Caco-2 (cell line): ENCODE measurements at regions not wholly inside any gene's neighbourhood (a gene's known extent, or its start where the extent isn't known, plus 50 kb on each side); places are given as distances from the start of the nearest gene placed in this dataset.
"Not testable (repeated sequence)": the region's sequence is repeated elsewhere in the genome, so short reads cannot be mapped to it uniquely, and the experiment has no call there.

Experiments used
- BruUV-seq: library from RNA; stranded (reverse); fragments of 400-500 nt; replicated peaks from 2 replicates; lab custom pipeline; 2021; lab: Mats Ljungman, UMichigan
- CTCF ChIA-PET: fragments of 300-600 bp; sonication (Branson Sonifier 250); formaldehyde crosslinking; loops from one replicate; lab custom pipeline; 2022; ENCODE audit warnings: antibody characterized with exemption; lab: Charles Lee
- POLR2A ChIA-PET: fragments of 300-600 bp; sonication (Branson Sonifier 250); formaldehyde crosslinking; loops from one replicate; lab custom pipeline; 2022; ENCODE audit warnings: antibody characterized with exemption; lab: Charles Lee
- DNase-seq, 2 experiments: peaks; one replicate each; pipeline versions ENCODE4 v3.0.0 to v3.0.0-alpha.2; 2020 to 2022
- H3K27me3 ChIP-seq: replicated peaks from 2 replicates; pipeline ENCODE4 v1.6.0; 2011; ENCODE audit warnings: low read length; ENCODE audit not compliant: control insufficient read depth, insufficient read depth
- H3K36me3 ChIP-seq: 2 replicates; pipeline ENCODE4 v1.5.1; 2011; ENCODE audit warnings: low read length; ENCODE audit not compliant: control insufficient read depth, insufficient read depth
- H3K4me1 ChIP-seq: fragments of 250-450 bp; sonication (Bioruptor Pico); 2 replicates; pipeline ENCODE4 v1.5.1; 2020; ENCODE audit warnings: mild to moderate bottlenecking
- H3K4me3 ChIP-seq: 2 replicates; pipeline ENCODE4 v1.5.1; 2011; ENCODE audit warnings: low read depth, mild to moderate bottlenecking, control low read depth, low read length
- H3K9me3 ChIP-seq: fragments of 250-450 bp; sonication (Bioruptor Pico); 2 replicates; pipeline ENCODE4 v1.5.1; 2020; ENCODE audit warnings: mild to moderate bottlenecking, moderate library complexity
- H3K27ac Mint-ChIP-seq: one replicate; pipeline ENCODE4 v1.8.0; 2022; ENCODE audit warnings: mixed read lengths; ENCODE audit not compliant: unreplicated experiment
- H3K27me3 Mint-ChIP-seq: one replicate; pipeline ENCODE4 v1.8.0; 2022; ENCODE audit warnings: mixed read lengths; ENCODE audit not compliant: insufficient read depth, unreplicated experiment
- H3K36me3 Mint-ChIP-seq: one replicate; pipeline ENCODE4 v1.8.0; 2022; ENCODE audit warnings: mild to moderate bottlenecking, mixed read lengths; ENCODE audit not compliant: insufficient read depth, unreplicated experiment
- H3K4me1 Mint-ChIP-seq: one replicate; pipeline ENCODE4 v1.8.0; 2022; ENCODE audit warnings: low read depth, mixed read lengths; ENCODE audit not compliant: unreplicated experiment
- H3K4me3 Mint-ChIP-seq: one replicate; pipeline ENCODE4 v1.8.0; 2022; ENCODE audit warnings: mild to moderate bottlenecking, moderate library complexity, mixed read lengths; ENCODE audit not compliant: unreplicated experiment
- H3K9me3 Mint-ChIP-seq: one replicate; pipeline ENCODE4 v1.8.0; 2022; ENCODE audit warnings: mixed read lengths; ENCODE audit not compliant: unreplicated experiment
- intact Hi-C: fragments of 100-400 bp; cut with micrococcal nuclease; formaldehyde crosslinking; loops from one replicate; pipeline ENCODE4 v1.10.0; 2022; ENCODE audit not compliant: unreplicated experiment
- TF ChIP-seq, protein P1 (sequence below), 2 experiments: fragments of 200-600 bp in 1 of 2; IDR thresholded peaks; 1 replicate in 1 of 2; 2 replicates in 1 of 2; pipeline versions ENCODE4 v1.5.1 to v1.8.0; 2011 to 2022; ENCODE audit warnings: antibody characterized with exemption in 1 of 2, control low read depth in 1 of 2, inconsistent platforms in 1 of 2, low read depth in 1 of 2, low read length in 1 of 2, mild to moderate bottlenecking in 1 of 2, moderate library complexity in 1 of 2; ENCODE audit not compliant: insufficient read depth in 1 of 2, severe bottlenecking in 1 of 2, unreplicated experiment in 1 of 2

DNA sequence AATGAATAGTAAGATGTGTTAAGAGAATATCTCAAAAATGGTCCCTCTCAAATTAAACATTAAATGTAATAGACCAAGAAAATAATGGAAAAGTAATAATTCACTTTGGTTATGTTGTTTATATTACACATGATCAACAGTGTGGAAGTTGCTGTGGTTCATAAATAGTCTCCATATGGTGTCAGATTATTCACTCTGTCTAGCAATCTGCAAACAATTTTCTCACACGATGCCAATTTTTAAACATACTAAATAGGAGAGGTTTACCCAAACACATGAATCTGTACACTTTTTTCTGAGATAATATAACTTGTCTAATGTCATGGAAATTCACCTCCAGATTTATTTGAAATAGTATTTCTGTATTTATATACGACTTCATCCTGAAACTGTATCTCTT, 217.4 kb upstream of the FBXL7 start:
- Mint-ChIP-seq H3K27me3 (peaks cover 8% of the 10 kb centered on the region), H3K27ac (no peak overlapping the region), H3K36me3 (no peaks in the 10 kb centered on the region), H3K4me1 (no peaks in the 10 kb centered on the region), H3K4me3 (no peak overlapping the region), H3K9me3 (no peaks in the 10 kb centered on the region)
- TF ChIP-seq, protein P1, sequence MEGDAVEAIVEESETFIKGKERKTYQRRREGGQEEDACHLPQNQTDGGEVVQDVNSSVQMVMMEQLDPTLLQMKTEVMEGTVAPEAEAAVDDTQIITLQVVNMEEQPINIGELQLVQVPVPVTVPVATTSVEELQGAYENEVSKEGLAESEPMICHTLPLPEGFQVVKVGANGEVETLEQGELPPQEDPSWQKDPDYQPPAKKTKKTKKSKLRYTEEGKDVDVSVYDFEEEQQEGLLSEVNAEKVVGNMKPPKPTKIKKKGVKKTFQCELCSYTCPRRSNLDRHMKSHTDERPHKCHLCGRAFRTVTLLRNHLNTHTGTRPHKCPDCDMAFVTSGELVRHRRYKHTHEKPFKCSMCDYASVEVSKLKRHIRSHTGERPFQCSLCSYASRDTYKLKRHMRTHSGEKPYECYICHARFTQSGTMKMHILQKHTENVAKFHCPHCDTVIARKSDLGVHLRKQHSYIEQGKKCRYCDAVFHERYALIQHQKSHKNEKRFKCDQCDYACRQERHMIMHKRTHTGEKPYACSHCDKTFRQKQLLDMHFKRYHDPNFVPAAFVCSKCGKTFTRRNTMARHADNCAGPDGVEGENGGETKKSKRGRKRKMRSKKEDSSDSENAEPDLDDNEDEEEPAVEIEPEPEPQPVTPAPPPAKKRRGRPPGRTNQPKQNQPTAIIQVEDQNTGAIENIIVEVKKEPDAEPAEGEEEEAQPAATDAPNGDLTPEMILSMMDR (IDR thresholded peaks at IDR 0.05; ENCODE audit: insufficient read depth in 1 of 2, low read depth in 1 of 2, low read length in 1 of 2, severe bottlenecking in 1 of 2, unreplicated experiment in 1 of 2) = no peak
- DNase-seq = no peak
- intact Hi-C loops = no loop called here
- H3K4me3 ChIP-seq = no peak overlapping the region
- no peaks in the 10 kb centered on the region for H3K9me3 ChIP-seq
- BruUV-seq = no TSS peak
- no peaks in the 10 kb centered on the region for H3K36me3 ChIP-seq
- POLR2A ChIA-PET = no interaction called here
- H3K27me3 ChIP-seq = no peaks in the 10 kb centered on the region
- CTCF ChIA-PET = no interaction called here
- H3K4me1 ChIP-seq = no peaks in the 10 kb centered on the region

DNA sequence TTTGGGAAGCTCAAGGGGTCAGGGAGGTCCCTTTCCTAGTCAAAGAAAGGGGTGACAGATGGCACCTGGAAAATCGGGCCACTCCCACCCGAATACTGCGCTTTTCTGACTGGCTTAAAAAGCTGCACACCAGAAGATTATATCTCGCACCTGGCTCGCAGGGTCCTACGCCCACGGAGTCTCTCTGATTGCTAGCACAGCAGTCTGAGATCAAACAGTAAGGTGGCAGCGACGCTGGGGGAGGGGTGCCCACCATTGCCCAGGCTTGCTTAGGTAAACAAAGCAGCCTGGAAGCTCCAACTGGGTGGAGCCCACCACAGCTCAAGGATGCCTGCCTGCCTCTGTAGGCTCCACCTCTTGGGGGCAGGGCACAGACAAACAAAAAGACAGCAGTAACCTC, 228.4 kb upstream of the FBXL7 start:
- POLR2A ChIA-PET, H3K4me3 Mint-ChIP-seq, H3K27ac Mint-ChIP-seq, H3K9me3 ChIP-seq, H3K36me3 Mint-ChIP-seq, H3K9me3 Mint-ChIP-seq, intact Hi-C loops, H3K27me3 ChIP-seq, BruUV-seq, H3K4me1 Mint-ChIP-seq, H3K4me1 ChIP-seq, CTCF ChIA-PET, DNase-seq, H3K27me3 Mint-ChIP-seq, H3K4me3 ChIP-seq, H3K36me3 ChIP-seq: not testable (repeated sequence)

DNA sequence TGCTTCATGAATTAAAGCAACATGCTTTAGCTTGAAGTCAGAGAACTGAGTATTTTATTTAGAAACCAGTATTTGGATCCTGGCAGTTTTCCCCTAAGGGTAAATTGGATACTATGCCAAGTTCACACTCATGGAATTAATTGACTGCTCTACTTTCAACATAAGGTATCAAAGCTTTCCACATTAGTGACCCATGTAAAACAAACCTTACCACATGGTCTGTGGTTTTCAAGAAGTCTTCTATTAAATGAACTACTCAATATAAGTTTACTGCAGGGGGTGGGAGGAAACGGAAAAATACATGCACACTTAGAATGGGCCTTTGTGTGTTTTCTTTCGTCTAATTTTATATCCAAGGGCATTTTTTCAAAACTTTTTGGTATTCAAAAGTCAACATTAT, 232.0 kb upstream of the FBXL7 start:
- no TSS peak for BruUV-seq

More for the DNA sequence above, 232.0 kb upstream of the FBXL7 start:
- Histone ChIP-seq H3K27me3 (no peaks in the 10 kb centered on the region), H3K4me1 (no peaks in the 10 kb centered on the region), H3K4me3 (no peak overlapping the region), H3K36me3 (no peaks in the 10 kb centered on the region), H3K9me3 (no peaks in the 10 kb centered on the region)
- Mint-ChIP-seq H3K36me3 (no peaks in the 10 kb centered on the region), H3K9me3 (no peaks in the 10 kb centered on the region), H3K27me3 (peaks cover 2% of the 10 kb centered on the region), H3K4me1 (no peaks in the 10 kb centered on the region), H3K27ac (no peak overlapping the region), H3K4me3 (no peak overlapping the region)
- DNase-seq = no peak
- TF ChIP-seq, protein P1 (IDR thresholded peaks at IDR 0.05; ENCODE audit: insufficient read depth in 1 of 2, low read depth in 1 of 2, low read length in 1 of 2, severe bottlenecking in 1 of 2, unreplicated experiment in 1 of 2) = no peak
- intact Hi-C loops = no loop called here
- ChIA-PET CTCF (no interaction called here), POLR2A (no interaction called here)
